K562 (cell line): ENCODE measurements at regions not wholly inside any gene's neighbourhood (a gene's known extent, or its start where the extent isn't known, plus 50 kb on each side); places are given as distances from the start of the nearest gene placed in this dataset.

Source experiments
- ATAC-seq: fragments of 200-7000 bp; cut with Tn5 transposase; 3 replicates; pipeline ENCODE4 v1.9.1; 2020; ENCODE audit warnings: moderate library complexity
- BruUV-seq: library from RNA; stranded (reverse); fragments of 400-500 nt; replicated peaks from 2 replicates; lab custom pipeline; 2021; lab: Mats Ljungman, UMichigan
- CTCF ChIA-PET: fragments of 300-600 bp; formaldehyde crosslinking; extraction: SDS; loops from one replicate; lab custom pipeline; 2021; ENCODE audit warnings: low intra/inter-chr PET ratio; lab: Yijun Ruan, JAX
- POLR2A ChIA-PET: fragments of 300-600, 350-650 bp; sonication (Branson Sonifier 250); formaldehyde crosslinking; extraction: SDS; loops from one replicate; lab custom pipeline; 2021; ENCODE audit warnings: antibody characterized with exemption, inconsistent platforms; lab: Yijun Ruan, JAX
- DNase-seq, 4 experiments: peaks; one replicate each; pipeline versions ENCODE4 v3.0.0 to v3.0.0-alpha.2; 2011 to 2018; ENCODE audit warnings: low spot score in 3 of 4, mixed read lengths in 3 of 4; ENCODE audit errors: extremely low read depth in 1 of 4
- FAIRE-seq: peaks from 2 replicates; lab custom pipeline; 2011; peaks lifted over from hg19 to GRCh38; lab: Jason Lieb, UNC
- H2AFZ ChIP-seq: 2 replicates; pipeline ENCODE4 v1.6.0; 2011; ENCODE audit warnings: low read depth, low read length, control low read depth, inconsistent platforms
- H3K27ac ChIP-seq: fragments of 200-600 bp; 3 replicates; pipeline ENCODE4 v1.8.0; 2011; ENCODE audit warnings: low read depth, mild to moderate bottlenecking, control low read depth, inconsistent platforms, low read length, moderate library complexity, mixed read lengths; ENCODE audit errors: extremely low read depth
- H3K27me3 ChIP-seq, 2 experiments: fragments of 300-600 bp in 1 of 2; 2 replicates in 1 of 2; 3 replicates in 1 of 2; pipeline versions ENCODE4 v1.6.0 to v1.8.0; 2011; ENCODE audit warnings: inconsistent platforms in 2 of 2, low read length in 2 of 2, mild to moderate bottlenecking in 1 of 2, mixed read lengths in 1 of 2, moderate library complexity in 1 of 2; ENCODE audit not compliant: control insufficient read depth in 2 of 2, insufficient read depth in 2 of 2
- H3K36me3 ChIP-seq: fragments of 300-600 bp; 3 replicates; pipeline ENCODE4 v1.8.0; 2011; ENCODE audit warnings: mild to moderate bottlenecking, low read length, inconsistent platforms; ENCODE audit not compliant: control insufficient read depth, insufficient read depth
- H3K4me1 ChIP-seq, 2 experiments: fragments of 200-600 bp in 1 of 2; replicated peaks in 1 of 2; 2 replicates in 1 of 2; 3 replicates in 1 of 2; pipeline versions ENCODE4 v1.5.1 to v1.8.0; 2011; ENCODE audit warnings: inconsistent platforms in 2 of 2, low read length in 2 of 2, mild to moderate bottlenecking in 1 of 2, mixed read lengths in 1 of 2, moderate library complexity in 1 of 2; ENCODE audit not compliant: control insufficient read depth in 2 of 2, insufficient read depth in 2 of 2
- H3K4me2 ChIP-seq: 2 replicates; pipeline ENCODE4 v1.6.1; 2011; ENCODE audit warnings: low read length, control low read depth, inconsistent platforms, mixed read lengths; ENCODE audit not compliant: insufficient read depth
- H3K4me3 ChIP-seq: fragments of 200-600 bp; sonication (generic), shearing (Covaris generic); 2 replicates; pipeline ENCODE4 v1.5.1; 2016; ENCODE audit warnings: control low read depth, inconsistent platforms
- H3K79me2 ChIP-seq: fragments of 200-600 bp; 3 replicates; pipeline ENCODE4 v1.8.0; 2011; ENCODE audit warnings: low read length, inconsistent platforms; ENCODE audit not compliant: control insufficient read depth, insufficient read depth
- H3K9ac ChIP-seq, 2 experiments: 2 replicates each; pipeline versions ENCODE4 v1.6.0 to v1.6.1; 2011; ENCODE audit warnings: low read depth in 2 of 2, low read length in 2 of 2, control low read depth in 1 of 2, inconsistent platforms in 1 of 2, mild to moderate bottlenecking in 1 of 2, mixed read lengths in 1 of 2; ENCODE audit not compliant: insufficient read depth in 1 of 2
- H3K9me1 ChIP-seq: one replicate; pipeline ENCODE4 v1.6.0; 2011; ENCODE audit warnings: inconsistent platforms, mild to moderate bottlenecking, low read length, moderate library complexity; ENCODE audit not compliant: control insufficient read depth, insufficient read depth
- H3K9me3 ChIP-seq: replicated peaks from 2 replicates; pipeline ENCODE4 v1.5.1; 2011; ENCODE audit warnings: low read depth, low read length, inconsistent platforms; ENCODE audit not compliant: control insufficient read depth, insufficient read depth
- H4K20me1 ChIP-seq: replicated peaks from 2 replicates; pipeline ENCODE4 v1.6.1; 2011; ENCODE audit warnings: low read length, inconsistent platforms, mixed read lengths; ENCODE audit not compliant: control insufficient read depth, insufficient read depth
- FOXP1 ChIP-seq: sonication (generic); formaldehyde crosslinking; IDR thresholded peaks from 2 replicates; pipeline ENCODE4 v1.8.0; 2022; ENCODE audit warnings: mild to moderate bottlenecking, missing genetic modification reagents
- MAFF ChIP-seq: IDR thresholded peaks from 2 replicates; pipeline ENCODE4 v1.6.1; 2012; ENCODE audit warnings: low read length, improper control_type of control experiment
- MAFG ChIP-seq: fragments of 450-650 bp; conservative IDR thresholded peaks from 2 replicates; pipeline ENCODE4 v1.6.1; 2016; ENCODE audit warnings: missing genetic modification characterization, missing compliant biosample characterization
- MAFK ChIP-seq: IDR thresholded peaks from 2 replicates; pipeline ENCODE4 v1.6.1; 2011; ENCODE audit warnings: low read length, improper control_type of control experiment
- MEF2A ChIP-seq: IDR thresholded peaks from 2 replicates; pipeline ENCODE4 v1.6.1; 2011; ENCODE audit warnings: low read depth, mild to moderate bottlenecking, low read length, moderate library complexity; ENCODE audit not compliant: control insufficient read depth
- NCOA4 ChIP-seq: fragments of 450-650 bp; IDR thresholded peaks from 2 replicates; pipeline ENCODE4 v1.6.1; 2018; ENCODE audit warnings: mild to moderate bottlenecking; ENCODE audit not compliant: partially characterized antibody
- XRCC3 ChIP-seq: fragments of 450-650 bp; IDR thresholded peaks from 2 replicates; pipeline ENCODE4 v1.6.1; 2017; ENCODE audit warnings: mild to moderate bottlenecking, moderate library complexity
- ZFP1 ChIP-seq: fragments of 450-650 bp; formaldehyde crosslinking; IDR thresholded peaks from 2 replicates; pipeline ENCODE4 v1.4.0; 2020; ENCODE audit warnings: mild to moderate bottlenecking, mixed read lengths
- ZNF644 ChIP-seq: fragments of 200-800 bp; sonication (Bioruptor generic); IDR thresholded peaks from 2 replicates; pipeline ENCODE4 v1.6.1; 2016; ENCODE audit warnings: low read depth, missing genetic modification characterization, missing compliant biosample characterization
- WGBS: fragments of 100-300 bp; shearing (Covaris generic); methylation state at CpG from one replicate; pipeline ENCODE4 v1.1.6; 2016; ENCODE audit warnings: low coverage, mixed read lengths; ENCODE audit not compliant: insufficient coverage; ENCODE audit errors: missing lambda C conversion rate; 5-methylcytosine and 5-hydroxymethylcytosine counted together
- in situ Hi-C: fragments of 300-500 bp; cut with MboI; formaldehyde crosslinking; loops from 4 replicates; pipeline ENCODE4 v1.15.0; 2018; ENCODE audit warnings: inconsistent platforms, mixed read lengths
- intact Hi-C: fragments of 100-400 bp; cut with micrococcal nuclease; formaldehyde crosslinking; loops from 2 replicates; pipeline ENCODE4 v1.14.2; 2022

DNA sequence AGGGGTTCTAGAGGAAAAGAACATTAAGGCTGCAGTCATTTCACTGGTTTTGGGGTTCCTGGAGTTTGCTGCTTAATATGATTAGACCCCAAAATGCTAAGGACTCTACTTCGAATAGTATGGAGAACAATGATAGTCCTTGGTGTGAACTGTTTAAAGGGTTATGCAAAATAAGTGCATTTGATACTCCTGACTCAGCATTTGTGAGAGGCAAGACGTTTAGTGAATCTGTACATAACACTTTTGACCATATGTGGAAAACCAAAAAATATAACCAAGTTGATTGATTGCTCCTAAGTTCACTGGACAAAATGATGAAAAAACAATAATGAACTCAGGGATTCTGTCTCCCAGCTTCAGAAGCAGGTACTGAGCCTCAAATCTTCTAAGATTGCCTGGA lies 414.1 kb downstream of the SH3BGRL start:
- BruUV-seq: no TSS peak
- no peak overlapping the region for H3K4me2 ChIP-seq
- H3K36me3 ChIP-seq: no peaks in the 10 kb centered on the region
- no peak overlapping the region for H3K27ac ChIP-seq
- POLR2A ChIA-PET: no interaction called here
- FAIRE-seq (no peak), DNase-seq (no peak), ATAC-seq (no peak)
- H3K27me3 ChIP-seq: no peaks in the 10 kb centered on the region
- no peak overlapping the region for H2AFZ ChIP-seq
- no peaks in the 10 kb centered on the region for H3K79me2 ChIP-seq
- no peaks in the 10 kb centered on the region for H4K20me1 ChIP-seq
- TF ChIP-seq MAFK (peak; percentile 40; the same call in 1 of the 2 replicates), XRCC3 (no peak), MAFF (peak; percentile 17; the same call in 1 of the 2 replicates), NCOA4 (no peak), MEF2A (no peak), FOXP1 (no peak), MAFG (tag) (0 out of 2 replicates have a peak, but pooled peaks have one; percentile 6), ZFP1 (CRISPR knock-in tag) (no peak)
- TF ChIP-seq, all 486 proteins: peak for 3
- in situ Hi-C loops (no loop called here), intact Hi-C loops (no loop called here)
- Histone ChIP-seq H3K9ac (no peak overlapping the region), H3K9me3 (no peaks in the 10 kb centered on the region), H3K4me1 (no peaks in the 10 kb centered on the region), H3K4me3 (no peak overlapping the region), H3K9me1 (no peaks in the 10 kb centered on the region)
- CTCF ChIA-PET: no interaction called here
- 0% methylated on average over 2 of the region's 2 CpGs for WGBS

DNA sequence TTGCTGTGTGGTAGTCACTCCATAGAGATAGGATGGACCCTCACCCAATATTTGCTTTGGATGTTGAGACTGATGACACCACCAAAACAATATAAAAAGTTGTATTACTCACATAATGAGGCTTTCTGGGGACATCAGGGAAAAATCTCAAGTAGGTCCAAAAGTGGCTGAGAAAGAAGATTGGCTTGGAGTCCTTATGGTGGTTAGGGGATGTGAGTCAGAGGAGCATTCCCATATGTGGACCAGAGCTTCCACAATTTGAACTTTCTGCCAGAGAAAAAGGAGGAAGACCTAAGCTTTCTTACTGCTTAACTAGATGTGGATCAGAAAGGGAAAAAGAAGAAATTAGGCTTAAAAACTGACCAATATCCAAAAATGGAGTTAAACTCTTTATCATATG lies 460.5 kb downstream of the SH3BGRL start:
- Histone ChIP-seq H3K27me3 (no peaks in the 10 kb centered on the region), H3K9me1 (no peaks in the 10 kb centered on the region), H3K79me2 (no peaks in the 10 kb centered on the region)
- no peak for FAIRE-seq
- no peak for TF ChIP-seq ZNF644 (tag)
- TF ChIP-seq, all 486 proteins: peak for 0
- intact Hi-C loops (no loop called here), in situ Hi-C loops (no loop called here)
- ATAC-seq (no peak), DNase-seq (no peak)
- H3K9me3 ChIP-seq: no peaks in the 10 kb centered on the region
- H3K27ac ChIP-seq: no peak overlapping the region
- no peak overlapping the region for H3K9ac ChIP-seq
- no peaks in the 10 kb centered on the region for H4K20me1 ChIP-seq
- no peak overlapping the region for H3K4me2 ChIP-seq
- ChIA-PET CTCF (no interaction called here), POLR2A (no interaction called here)
- H3K4me3 ChIP-seq: no peak overlapping the region
- BruUV-seq: no TSS peak
- H2AFZ ChIP-seq: no peak overlapping the region
- no peaks in the 10 kb centered on the region for H3K4me1 ChIP-seq
- no peaks in the 10 kb centered on the region for H3K36me3 ChIP-seq
